Testis (tissue), 2 donors: ENCODE measurements at regions not wholly inside any gene's neighbourhood (a gene's known extent, or its start where the extent isn't known, plus 50 kb on each side); places are given as distances from the start of the nearest gene placed in this dataset.
A peak's percentile ranks its signal among the peaks of the same experiment; 100 is the strongest.

Experiments used
- DNase-seq: peaks from one replicate; pipeline ENCODE4 v3.0.0-alpha.2; 2019
- H3K27ac ChIP-seq, 2 donors: fragments of 200-600 bp; sonication (generic); one replicate each; pipeline ENCODE4 v1.5.1; 2019
- H3K27me3 ChIP-seq: fragments of 200-600 bp; sonication (generic); one replicate; pipeline ENCODE4 v1.5.1; 2019
- H3K36me3 ChIP-seq: fragments of 200-600 bp; sonication (generic); one replicate; pipeline ENCODE4 v1.5.1; 2017; ENCODE audit warnings: low read depth; ENCODE audit errors: missing control alignments
- H3K4me1 ChIP-seq: fragments of 200-600 bp; sonication (generic); one replicate; pipeline ENCODE4 v1.5.1; 2019
- H3K4me3 ChIP-seq, 2 donors: fragments of 200-600 bp; sonication (generic); one replicate each; pipeline ENCODE4 v1.5.1; 2017 to 2019
- H3K9me3 ChIP-seq: fragments of 200-600 bp; sonication (generic); one replicate; pipeline ENCODE4 v1.5.1; 2017
- CTCF ChIP-seq, 3 experiments: fragments of 450-650 bp in 2 of 3; fragments of 200-600 bp in 1 of 3; sonication (generic) in 1 of 3; IDR thresholded peaks; one replicate each; pipeline ENCODE4 v1.5.1; 2016 to 2019; ENCODE audit warnings: antibody characterized with exemption in 3 of 3, mild to moderate bottlenecking in 2 of 3, moderate library complexity in 1 of 3
- POLR2A ChIP-seq: fragments of 450-650 bp; IDR thresholded peaks from one replicate; pipeline ENCODE4 v1.6.1; 2017; ENCODE audit warnings: antibody characterized with exemption, mild to moderate bottlenecking, moderate library complexity
- WGBS, 2 donors: methylation state at CpG; one replicate each; pipeline ENCODE4 v1.1.5; 2018; 5-methylcytosine and 5-hydroxymethylcytosine counted together
- intact Hi-C: fragments of 100-400 bp; cut with DNase I; formaldehyde crosslinking; loops from one replicate; pipeline ENCODE4 v1.15.1; 2023; ENCODE audit warnings: low total_unique reads

DNA sequence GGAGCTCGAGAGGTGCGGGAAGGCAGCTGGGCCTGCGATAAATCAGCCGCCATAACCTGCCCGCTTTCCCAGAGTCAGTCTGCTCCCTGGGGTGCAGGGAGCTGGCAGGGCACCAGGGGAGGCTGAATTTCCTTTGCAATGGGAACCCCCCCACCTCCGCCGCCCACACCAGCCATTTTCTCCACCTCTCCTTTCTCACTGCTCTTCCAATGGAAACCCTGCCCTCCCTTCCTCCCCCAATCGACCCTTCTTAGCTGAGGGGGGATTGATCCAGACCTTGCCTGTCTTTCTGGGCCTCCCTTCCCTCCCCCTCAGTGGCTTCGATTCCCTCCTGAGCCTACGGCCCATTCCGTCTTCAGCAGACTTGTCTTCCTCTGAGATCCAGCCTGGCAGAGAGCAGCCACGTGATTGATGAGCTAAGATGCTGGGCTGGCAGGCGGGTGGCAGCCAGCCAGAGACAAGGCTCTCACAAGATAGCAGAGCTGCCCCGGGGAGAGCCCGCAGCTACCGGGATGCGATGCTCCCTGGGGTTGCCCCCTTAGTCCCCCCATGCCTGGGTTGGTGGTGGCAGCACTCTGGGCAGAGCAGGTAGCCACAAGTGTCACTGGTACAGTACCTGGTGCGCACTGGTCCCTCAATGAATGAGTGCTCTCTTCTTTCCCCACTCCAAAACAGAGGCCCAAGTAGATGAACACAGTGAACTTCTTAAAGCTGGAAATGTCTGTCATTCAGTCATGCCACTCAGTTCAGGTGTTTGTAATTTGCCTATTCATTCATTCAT is 53.7 kb upstream of the FABP6 start:
- no peaks in the 10 kb centered on the region for H3K27me3 ChIP-seq
- TF ChIP-seq CTCF (IDR thresholded peaks at IDR 0.05) = no peak
- TF ChIP-seq POLR2A = no peak
- no peak overlapping the region for H3K4me3 ChIP-seq
- H3K27ac ChIP-seq = peak overlapping the region; percentile 13 to 75
- H3K9me3 ChIP-seq = no peaks in the 10 kb centered on the region
- peaks cover 33% of the 10 kb centered on the region for H3K4me1 ChIP-seq
- DNase-seq = peak; percentile 95
- intact Hi-C loops = no loop called here
- WGBS, 2 donors = 46 to 61% methylated on average over 17 to 18 of the region's 18 CpGs
- H3K36me3 ChIP-seq = no peaks in the 10 kb centered on the region

- no peaks in the 10 kb centered on the region for H3K9me3 ChIP-seq
- WGBS, 2 donors = 73 to 78% methylated on average over 4 of the region's 4 CpGs
- peak overlapping the region; percentile 56 to 75 for H3K27ac ChIP-seq
- DNase-seq = peak; percentile 46
- H3K4me1 ChIP-seq = peaks cover 38% of the 10 kb centered on the region
- no peak for TF ChIP-seq POLR2A
- TF ChIP-seq CTCF (IDR thresholded peaks at IDR 0.05) = no peak
- intact Hi-C loops = no loop called here
- H3K36me3 ChIP-seq = no peaks in the 10 kb centered on the region
- H3K4me3 ChIP-seq = no peak overlapping the region
- no peaks in the 10 kb centered on the region for H3K27me3 ChIP-seq
These were observed 54.4 kb upstream of the FABP6 start for GRCh38 chr5:160174780-160175437.

DNA sequence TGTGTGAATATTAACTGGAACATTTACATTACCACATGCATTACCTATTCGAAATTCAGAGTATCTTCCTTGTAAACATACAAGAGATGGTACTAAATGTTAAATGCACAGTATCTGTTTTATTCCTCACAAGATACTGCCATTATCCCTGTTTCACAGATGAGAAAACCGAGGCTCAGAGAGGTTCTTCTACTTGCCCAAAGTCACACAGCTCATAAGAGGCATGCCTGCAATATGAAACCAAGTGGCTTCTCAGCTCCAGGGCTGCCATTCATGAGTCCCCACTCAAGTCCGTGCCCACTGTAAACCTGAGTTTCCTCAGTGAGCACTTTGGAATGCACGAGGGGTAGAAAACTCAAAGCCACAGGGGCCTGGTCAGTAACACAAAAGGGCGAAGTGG is 55.0 kb upstream of the FABP6 start:
- no peak for TF ChIP-seq CTCF (IDR thresholded peaks at IDR 0.05)
- TF ChIP-seq POLR2A = no peak
- intact Hi-C loops = no loop called here
- DNase-seq = no peak
- 77 to 88% methylated on average over 5 of the region's 5 CpGs for WGBS, 2 donors
- H3K36me3 ChIP-seq = no peaks in the 10 kb centered on the region
- no peak overlapping the region for H3K4me3 ChIP-seq
- H3K4me1 ChIP-seq = peaks cover 44% of the 10 kb centered on the region
- H3K27me3 ChIP-seq = no peaks in the 10 kb centered on the region
- peak overlapping the region; percentile 56 to 75 for H3K27ac ChIP-seq
- H3K9me3 ChIP-seq = no peaks in the 10 kb centered on the region

- Histone ChIP-seq H3K36me3 (no peaks in the 10 kb centered on the region), H3K27ac (peak overlapping the region; percentile 38 to 39), H3K27me3 (no peaks in the 10 kb centered on the region), H3K9me3 (no peaks in the 10 kb centered on the region), H3K4me1 (peaks cover 52% of the 10 kb centered on the region), H3K4me3 (no peak overlapping the region)
- intact Hi-C loops = no loop called here
- WGBS, 2 donors = 45 to 76% methylated on average over 2 of the region's 2 CpGs
- DNase-seq = peak; percentile 32
- TF ChIP-seq POLR2A = no peak
- TF ChIP-seq CTCF (IDR thresholded peaks at IDR 0.05) = no peak
These were observed 52.4 kb upstream of the PWWP2A start for GRCh38 chr5:160171666-160172065.
